Esophagus muscularis mucosa (tissue), 4 donors: ENCODE measurements at regions not wholly inside any gene's neighbourhood (a gene's known extent, or its start where the extent isn't known, plus 50 kb on each side); places are given as distances from the start of the nearest gene placed in this dataset.

Experiments used
- DNase-seq: peaks from one replicate; pipeline ENCODE4 v3.0.0-alpha.2; 2017; ENCODE audit errors: extremely low spot score
- H3K27ac ChIP-seq, 4 donors: fragments of 200-600 bp; sonication (generic); replicated peaks in 1 of 4; 1 replicate in 3 of 4; 2 replicates in 1 of 4; pipeline ENCODE4 v1.5.1; 2016 to 2019; ENCODE audit warnings: mild to moderate bottlenecking in 1 of 4
- H3K27me3 ChIP-seq, 4 donors: fragments of 200-600 bp; sonication (generic); one replicate each; pipeline versions ENCODE4 v1.5.1 to v1.6.0; 2016 to 2019
- H3K36me3 ChIP-seq, 4 donors: fragments of 200-600 bp; sonication (generic); one replicate each; pipeline ENCODE4 v1.5.1; 2016 to 2019
- H3K4me1 ChIP-seq, 4 donors: fragments of 200-600 bp; sonication (generic); one replicate each; pipeline ENCODE4 v1.5.1; 2016 to 2019
- H3K4me3 ChIP-seq, 4 donors: fragments of 200-600 bp; sonication (generic); 1 replicate in 2 of 4; 2 replicates in 2 of 4; pipeline ENCODE4 v1.5.1; 2016 to 2019; ENCODE audit warnings: mild to moderate bottlenecking in 4 of 4, moderate library complexity in 1 of 4
- H3K9me3 ChIP-seq, 4 donors: fragments of 200-600 bp; sonication (generic); 1 replicate in 3 of 4; 2 replicates in 1 of 4; pipeline ENCODE4 v1.5.1; 2016 to 2019
- CTCF ChIP-seq, 3 experiments: fragments of 200-600 bp in 2 of 3; fragments of 450-650 bp in 1 of 3; sonication (generic) in 2 of 3; IDR thresholded peaks; one replicate each; pipeline ENCODE4 v1.5.1; 2017 to 2019; ENCODE audit warnings: antibody characterized with exemption in 3 of 3, mild to moderate bottlenecking in 2 of 3, moderate library complexity in 1 of 3
- EP300 ChIP-seq: sonication (generic); formaldehyde crosslinking; IDR thresholded peaks from one replicate; pipeline ENCODE4 v1.6.1; 2017; ENCODE audit warnings: antibody characterized with exemption
- POLR2A ChIP-seq: fragments of 450-650 bp; IDR thresholded peaks from one replicate; pipeline ENCODE4 v1.6.1; 2017; ENCODE audit warnings: antibody characterized with exemption, moderate library complexity, mild to moderate bottlenecking, low read depth
- POLR2AphosphoS5 ChIP-seq, 2 donors: sonication (generic); formaldehyde crosslinking; IDR thresholded peaks; one replicate each; pipeline ENCODE4 v1.6.1; 2017; ENCODE audit warnings: antibody characterized with exemption in 2 of 2
- WGBS: methylation state at CpG from one replicate; pipeline ENCODE4 v1.1.5; 2018; 5-methylcytosine and 5-hydroxymethylcytosine counted together
- intact Hi-C: fragments of 100-400 bp; cut with DNase I; formaldehyde crosslinking; loops from one replicate; pipeline ENCODE4 v1.15.1; 2023

GRCh38 chr10:57353403-57354003 is 914.2 kb downstream of the IPMK start:
- Histone ChIP-seq H3K4me1 (no peaks in the 10 kb centered on the region), H3K27ac (no peak overlapping the region), H3K36me3 (no peaks in the 10 kb centered on the region), H3K4me3 (no peak overlapping the region), H3K27me3 (peaks cover 0 to 5% (median 0%) of the 10 kb centered on the region in 4 donors), H3K9me3 (no peaks in the 10 kb centered on the region)
- no peak for DNase-seq
- no peak for TF ChIP-seq POLR2AphosphoS5 (IDR thresholded peaks at IDR 0.05)
- intact Hi-C loops: no loop called here
- WGBS: 65% methylated on average over 4 of the region's 4 CpGs

- intact Hi-C loops: no loop called here
- H3K27ac ChIP-seq: no peak overlapping the region
- no peak for DNase-seq
- no peaks in the 10 kb centered on the region for H3K4me1 ChIP-seq
- peaks cover 0 to 5% (median 0%) of the 10 kb centered on the region in 4 donors for H3K27me3 ChIP-seq
- no peak overlapping the region for H3K4me3 ChIP-seq
- WGBS: 85% methylated on average over 2 of the region's 2 CpGs
- H3K36me3 ChIP-seq: no peaks in the 10 kb centered on the region
- no peaks in the 10 kb centered on the region for H3K9me3 ChIP-seq
- TF ChIP-seq POLR2A (no peak), EP300 (no peak), POLR2AphosphoS5 (IDR thresholded peaks at IDR 0.05) (no peak), CTCF (IDR thresholded peaks at IDR 0.05) (no peak)
Observed at GRCh38 chr10:57351076-57351475, 916.6 kb downstream of the IPMK start.

GRCh38 chr10:57341294-57341693 is 926.4 kb downstream of the IPMK start:
- WGBS: 81% methylated on average over 7 of the region's 7 CpGs
- H3K4me3 ChIP-seq: no peak overlapping the region
- intact Hi-C loops: no loop called here
- no peaks in the 10 kb centered on the region for H3K4me1 ChIP-seq
- H3K36me3 ChIP-seq: no peaks in the 10 kb centered on the region
- TF ChIP-seq CTCF (IDR thresholded peaks at IDR 0.05): no peak
- TF ChIP-seq POLR2A: no peak
- TF ChIP-seq EP300: no peak
- TF ChIP-seq POLR2AphosphoS5 (IDR thresholded peaks at IDR 0.05): no peak
- no peak overlapping the region for H3K27ac ChIP-seq
- H3K9me3 ChIP-seq: peaks cover 0 to 11% (median 2%) of the 10 kb centered on the region in 4 donors
- no peaks in the 10 kb centered on the region for H3K27me3 ChIP-seq
- no peak for DNase-seq

GRCh38 chr10:57338823-57339558 is 928.7 kb downstream of the IPMK start:
- DNase-seq: no peak
- WGBS: 32% methylated on average over 4 of the region's 4 CpGs
- H3K4me3 ChIP-seq: no peak overlapping the region
- no peak overlapping the region for H3K27ac ChIP-seq
- intact Hi-C loops: no loop called here
- peaks cover 0 to 11% (median 2%) of the 10 kb centered on the region in 4 donors for H3K9me3 ChIP-seq
- no peaks in the 10 kb centered on the region for H3K4me1 ChIP-seq
- H3K27me3 ChIP-seq: no peaks in the 10 kb centered on the region
- no peaks in the 10 kb centered on the region for H3K36me3 ChIP-seq
- TF ChIP-seq CTCF (IDR thresholded peaks at IDR 0.05) (peak; percentile 37 to 64 (median 57)), EP300 (no peak), POLR2A (no peak), POLR2AphosphoS5 (IDR thresholded peaks at IDR 0.05) (no peak)

GRCh38 chr10:57336865-57337264 is 930.8 kb downstream of the IPMK start:
- no peaks in the 10 kb centered on the region for H3K9me3 ChIP-seq
- no peak for DNase-seq
- H3K4me1 ChIP-seq: no peaks in the 10 kb centered on the region
- no peak overlapping the region for H3K27ac ChIP-seq
- intact Hi-C loops: no loop called here
- TF ChIP-seq POLR2A: no peak
- no peaks in the 10 kb centered on the region for H3K36me3 ChIP-seq
- 85% methylated on average over 14 of the region's 14 CpGs for WGBS
- H3K4me3 ChIP-seq: no peak overlapping the region
- H3K27me3 ChIP-seq: no peaks in the 10 kb centered on the region
